CD14-positive monocyte (primary cell): ENCODE measurements at regions not wholly inside any gene's neighbourhood (a gene's known extent, or its start where the extent isn't known, plus 50 kb on each side); places are given as distances from the start of the nearest gene placed in this dataset.

ENCODE experiments used
- DNase-seq, 3 donors: peaks; one replicate each; pipeline ENCODE4 v3.0.0-alpha.2; 2011 to 2022
- H2AFZ ChIP-seq: 2 replicates; pipeline ENCODE4 v1.6.0; 2012; ENCODE audit warnings: mild to moderate bottlenecking, low read depth, low read length, inconsistent platforms; ENCODE audit not compliant: insufficient read depth, poor library complexity, severe bottlenecking
- H3K27ac ChIP-seq, 2 donors: 1 replicate in 1 of 2; 2 replicates in 1 of 2; pipeline ENCODE4 v1.5.1; 2012 to 2013; ENCODE audit warnings: low read length in 2 of 2, control low read depth in 1 of 2, inconsistent platforms in 1 of 2, low read depth in 1 of 2, mild to moderate bottlenecking in 1 of 2
- H3K27me3 ChIP-seq, 2 donors: one replicate each; pipeline versions ENCODE4 v1.6.0 to v1.6.1; 2011 to 2013; ENCODE audit warnings: low read length in 2 of 2; ENCODE audit not compliant: control insufficient read depth in 2 of 2, insufficient read depth in 2 of 2
- H3K36me3 ChIP-seq, 2 donors: replicated peaks in 1 of 2; 1 replicate in 1 of 2; 2 replicates in 1 of 2; pipeline versions ENCODE4 v1.5.1 to v1.6.1; 2012 to 2013; ENCODE audit warnings: low read length in 2 of 2, control low read depth in 1 of 2, inconsistent platforms in 1 of 2, mild to moderate bottlenecking in 1 of 2; ENCODE audit not compliant: insufficient read depth in 2 of 2, control insufficient read depth in 1 of 2
- H3K4me1 ChIP-seq, 2 donors: 1 replicate in 1 of 2; 2 replicates in 1 of 2; pipeline versions ENCODE4 v1.5.1 to v1.6.1; 2012 to 2013; ENCODE audit warnings: low read length in 2 of 2, control low read depth in 1 of 2, inconsistent platforms in 1 of 2, mild to moderate bottlenecking in 1 of 2, moderate library complexity in 1 of 2; ENCODE audit not compliant: insufficient read depth in 2 of 2, control insufficient read depth in 1 of 2
- H3K4me2 ChIP-seq: replicated peaks from 2 replicates; pipeline ENCODE3; 2012; ENCODE audit warnings: low read length, moderate library complexity, mild to moderate bottlenecking; ENCODE audit not compliant: poor library complexity, severe bottlenecking; ENCODE audit errors: extremely low read depth
- H3K4me3 ChIP-seq, 3 experiments: fragments of 200-600 bp in 1 of 3; sonication (generic) in 1 of 3; replicated peaks in 1 of 3; 1 replicate in 2 of 3; 2 replicates in 1 of 3; pipeline ENCODE4 v1.5.1; 2011 to 2013; ENCODE audit warnings: low read length in 3 of 3, mild to moderate bottlenecking in 3 of 3, control low read depth in 2 of 3, low read depth in 2 of 3, inconsistent platforms in 1 of 3, moderate library complexity in 1 of 3
- H3K79me2 ChIP-seq: 2 replicates; pipeline ENCODE4 v1.6.0; 2012; ENCODE audit warnings: mild to moderate bottlenecking, control low read depth, inconsistent platforms, low read length, moderate library complexity; ENCODE audit not compliant: insufficient read depth
- H3K9ac ChIP-seq: 2 replicates; pipeline ENCODE4 v1.6.0; 2017; ENCODE audit warnings: low read length, mild to moderate bottlenecking; ENCODE audit not compliant: insufficient read depth, poor library complexity, severe bottlenecking
- H3K9me3 ChIP-seq, 2 donors: replicated peaks in 1 of 2; 1 replicate in 1 of 2; 2 replicates in 1 of 2; pipeline versions ENCODE4 v1.5.1 to v1.6.1; 2012 to 2013; ENCODE audit warnings: low read length in 2 of 2, control low read depth in 1 of 2; ENCODE audit not compliant: control insufficient read depth in 1 of 2, insufficient read depth in 1 of 2
- H4K20me1 ChIP-seq: 2 replicates; pipeline ENCODE4 v1.6.0; 2012; ENCODE audit warnings: mild to moderate bottlenecking, low read length, control low read depth, moderate library complexity; ENCODE audit not compliant: insufficient read depth
- H3K27ac Mint-ChIP-seq, 7 donors: one replicate each; pipeline ENCODE4 v1.8.0; 2020; ENCODE audit warnings: mild to moderate bottlenecking in 7 of 7, mixed read lengths in 7 of 7, moderate library complexity in 6 of 7, inconsistent platforms in 2 of 7
- H3K27me3 Mint-ChIP-seq, 3 donors: one replicate each; pipeline ENCODE4 v1.8.0; 2021 to 2022; ENCODE audit warnings: low read depth in 3 of 3, mild to moderate bottlenecking in 3 of 3, mixed read lengths in 3 of 3, moderate library complexity in 3 of 3, inconsistent platforms in 1 of 3
- H3K36me3 Mint-ChIP-seq, 2 donors: one replicate each; pipeline ENCODE4 v1.8.0; 2020; ENCODE audit warnings: mixed read lengths in 2 of 2, inconsistent platforms in 1 of 2, mild to moderate bottlenecking in 1 of 2
- H3K4me1 Mint-ChIP-seq: one replicate; pipeline ENCODE4 v1.8.0; 2020; ENCODE audit warnings: mild to moderate bottlenecking, mixed read lengths
- H3K4me3 Mint-ChIP-seq, 2 donors: one replicate each; pipeline ENCODE4 v1.8.0; 2020; ENCODE audit warnings: mild to moderate bottlenecking in 2 of 2, mixed read lengths in 2 of 2, moderate library complexity in 1 of 2
- H3K9me3 Mint-ChIP-seq, 7 donors: one replicate each; pipeline ENCODE4 v1.8.0; 2020 to 2022; ENCODE audit warnings: mixed read lengths in 7 of 7, mild to moderate bottlenecking in 6 of 7, moderate library complexity in 6 of 7, inconsistent platforms in 2 of 7
- WGBS: methylation state at CpG from one replicate; pipeline ENCODE4 v1.1.5; 2013; ENCODE audit warnings: missing lambda C conversion rate; ENCODE audit not compliant: insufficient coverage; 5-methylcytosine and 5-hydroxymethylcytosine counted together
- intact Hi-C, 2 donors: fragments of 100-400 bp; cut with micrococcal nuclease; formaldehyde crosslinking; loops; one replicate each; pipeline versions ENCODE4 v1.15.0 to v1.15.1; 2023
- TF ChIP-seq, protein P1 (sequence below): fragments of 200-600 bp; IDR thresholded peaks from one replicate; pipeline ENCODE4 v1.8.0; 2022; ENCODE audit warnings: antibody characterized with exemption, mild to moderate bottlenecking

DNA sequence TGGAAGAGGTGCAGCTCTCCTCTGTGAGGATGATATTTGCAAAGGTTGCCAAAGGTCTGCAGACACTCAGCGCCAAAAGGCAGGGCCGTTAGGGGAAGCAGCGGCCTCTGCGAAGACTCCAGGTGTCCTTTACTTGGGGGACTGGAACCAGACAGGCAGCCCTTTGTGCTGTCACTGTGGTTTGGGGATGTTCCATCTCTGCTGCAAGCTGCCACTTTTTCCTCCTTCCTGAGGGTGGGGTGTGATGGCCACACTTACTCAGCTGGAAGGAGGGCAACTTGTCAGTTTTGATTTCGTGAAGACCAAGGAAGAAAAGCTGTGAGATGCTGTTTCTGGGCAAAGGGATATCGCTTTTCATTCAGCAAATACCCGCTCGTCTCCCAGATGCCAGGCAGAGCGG is 96.5 kb upstream of the PRR5 start:
- H3K27ac Mint-ChIP-seq: peak overlapping the region in 5 of 7 donors; percentile 51 to 73 (median 66)
- peaks cover 6 to 9% (median 8%) of the 10 kb centered on the region in 3 donors for H3K27me3 Mint-ChIP-seq
- Histone ChIP-seq H3K36me3 (no peaks in the 10 kb centered on the region), H3K27me3 (no peaks in the 10 kb centered on the region), H3K4me1 (peaks cover 45 to 55% of the 10 kb centered on the region in 2 donors), H3K27ac (peak overlapping the region in 1 of 2 donors; percentile 52), H3K79me2 (no peaks in the 10 kb centered on the region), H2AFZ (peak overlapping the region; percentile 4), H3K9me3 (peaks cover 6 to 14% of the 10 kb centered on the region in 2 donors), H3K4me3 (peak overlapping the region in 1 of 3 experiments; percentile 27), H3K4me2 (peak overlapping the region; percentile 49), H4K20me1 (no peaks in the 10 kb centered on the region), H3K9ac (peak overlapping the region; percentile 11)
- TF ChIP-seq, protein P1, sequence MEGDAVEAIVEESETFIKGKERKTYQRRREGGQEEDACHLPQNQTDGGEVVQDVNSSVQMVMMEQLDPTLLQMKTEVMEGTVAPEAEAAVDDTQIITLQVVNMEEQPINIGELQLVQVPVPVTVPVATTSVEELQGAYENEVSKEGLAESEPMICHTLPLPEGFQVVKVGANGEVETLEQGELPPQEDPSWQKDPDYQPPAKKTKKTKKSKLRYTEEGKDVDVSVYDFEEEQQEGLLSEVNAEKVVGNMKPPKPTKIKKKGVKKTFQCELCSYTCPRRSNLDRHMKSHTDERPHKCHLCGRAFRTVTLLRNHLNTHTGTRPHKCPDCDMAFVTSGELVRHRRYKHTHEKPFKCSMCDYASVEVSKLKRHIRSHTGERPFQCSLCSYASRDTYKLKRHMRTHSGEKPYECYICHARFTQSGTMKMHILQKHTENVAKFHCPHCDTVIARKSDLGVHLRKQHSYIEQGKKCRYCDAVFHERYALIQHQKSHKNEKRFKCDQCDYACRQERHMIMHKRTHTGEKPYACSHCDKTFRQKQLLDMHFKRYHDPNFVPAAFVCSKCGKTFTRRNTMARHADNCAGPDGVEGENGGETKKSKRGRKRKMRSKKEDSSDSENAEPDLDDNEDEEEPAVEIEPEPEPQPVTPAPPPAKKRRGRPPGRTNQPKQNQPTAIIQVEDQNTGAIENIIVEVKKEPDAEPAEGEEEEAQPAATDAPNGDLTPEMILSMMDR: no peak
- 0% methylated on average over 5 of the region's 9 CpGs for WGBS
- intact Hi-C loops: loop anchor here in 1 of 2 donors (10.0 kb wide), 1 partner anchor 101 kb away; no protein-coding TSS in a partner anchor
- H3K9me3 Mint-ChIP-seq: peaks cover 7 to 14% (median 9%) of the 10 kb centered on the region in 7 donors
- peaks cover 41% of the 10 kb centered on the region for H3K4me1 Mint-ChIP-seq
- DNase-seq: peak; percentile 38 to 53 (median 51)
- peak overlapping the region; percentile 21 to 82 for H3K4me3 Mint-ChIP-seq
- H3K36me3 Mint-ChIP-seq: no peaks in the 10 kb centered on the region

DNA sequence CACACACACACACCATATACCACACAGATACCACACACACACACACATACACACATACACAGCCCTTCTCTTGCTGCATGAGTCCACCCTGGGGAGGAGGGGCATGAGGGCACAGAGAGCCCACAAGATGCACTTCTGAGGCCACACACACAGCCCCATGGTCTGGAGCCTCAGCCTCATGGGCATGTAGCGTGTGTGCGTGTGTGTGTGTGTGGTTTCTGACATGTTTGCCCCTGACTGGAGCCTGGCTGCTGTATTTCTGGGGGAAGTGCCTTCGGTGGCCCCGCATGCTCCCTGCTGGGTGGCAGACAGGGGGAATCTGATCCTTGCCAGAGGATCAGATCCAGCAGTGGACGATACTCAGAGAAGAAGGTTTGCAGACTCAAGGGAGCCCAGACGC is 97.0 kb upstream of the PRR5 start:
- Mint-ChIP-seq H3K4me1 (peaks cover 44% of the 10 kb centered on the region), H3K27ac (peak overlapping the region in 6 of 7 donors; percentile 2 to 93 (median 36)), H3K27me3 (peaks cover 6 to 10% (median 9%) of the 10 kb centered on the region in 3 donors), H3K4me3 (peak overlapping the region; percentile 21 to 82), H3K36me3 (no peaks in the 10 kb centered on the region), H3K9me3 (peaks cover 3 to 10% (median 5%) of the 10 kb centered on the region in 7 donors)
- Histone ChIP-seq H3K4me3 (peak overlapping the region in 1 of 3 experiments; percentile 27), H4K20me1 (no peaks in the 10 kb centered on the region), H2AFZ (peak overlapping the region; percentile 4), H3K27ac (peak overlapping the region in 1 of 2 donors; percentile 52), H3K4me1 (peaks cover 45 to 58% of the 10 kb centered on the region in 2 donors), H3K36me3 (no peaks in the 10 kb centered on the region), H3K9ac (no peak overlapping the region), H3K4me2 (peak overlapping the region; percentile 49), H3K79me2 (no peaks in the 10 kb centered on the region), H3K9me3 (peaks cover 2 to 9% of the 10 kb centered on the region in 2 donors), H3K27me3 (no peaks in the 10 kb centered on the region)
- 46% methylated on average over 6 of the region's 6 CpGs for WGBS
- DNase-seq: no peak
- intact Hi-C loops: loop anchor here in 1 of 2 donors (10.0 kb wide), 1 partner anchor 100 kb away; no protein-coding TSS in a partner anchor
- TF ChIP-seq, protein P1: no peak
